ENCODE measurements at regions not wholly inside any gene's neighbourhood (a gene's known extent, or its start where the extent isn't known, plus 50 kb on each side); places are given as distances from the start of the nearest gene placed in this dataset.

- Histone ChIP-seq H4K91ac (ENCODE audit: low read depth, low read length, poor library complexity) (no peak overlapping the region), H2BK120ac (ENCODE audit: low read depth, low read length) (no peak overlapping the region), H3K4me2 (ENCODE audit: insufficient read depth, low read length, poor library complexity, severe bottlenecking) (no peak overlapping the region), H3K4me3 (ENCODE audit: low read length in 2 of 2) (no peak overlapping the region), H3K14ac (ENCODE audit: low read length) (no peak overlapping the region), H2BK12ac (ENCODE audit: low read length) (no peak overlapping the region), H3K4ac (ENCODE audit: low read length) (no peak overlapping the region), H2BK15ac (ENCODE audit: low read length) (no peak overlapping the region), H4K8ac (ENCODE audit: low read depth, low read length) (no peak overlapping the region), H3K23ac (ENCODE audit: low read depth, low read length, poor library complexity) (no peak overlapping the region), H3K9me3 (replicated peaks in 1 of 2; ENCODE audit: control insufficient read depth in 2 of 2, insufficient read depth in 1 of 2, low read depth in 1 of 2, low read length in 2 of 2) (no peaks in the 10 kb centered on the region), H2BK5ac (ENCODE audit: low read length) (no peak overlapping the region), H3K79me1 (ENCODE audit: low read depth, low read length) (no peaks in the 10 kb centered on the region), H3K27ac (replicated peaks; ENCODE audit: low read length) (no peak overlapping the region), H3K27me3 (ENCODE audit: control insufficient read depth in 3 of 3, insufficient read depth in 3 of 3, low read depth in 1 of 3, low read length in 3 of 3) (no peaks in the 10 kb centered on the region), H3K9ac (ENCODE audit: low read depth, low read length, poor library complexity) (no peak overlapping the region), H3K18ac (ENCODE audit: low read length) (no peak overlapping the region), H2AK5ac (ENCODE audit: low read depth, low read length) (no peak overlapping the region), H3K4me1 (ENCODE audit: control insufficient read depth in 2 of 2, insufficient read depth in 1 of 2, low read depth in 1 of 2, low read length in 2 of 2) (peaks cover 0 to 13% of the 10 kb centered on the region in 2 donors), H3K36me3 (replicated peaks in 1 of 2; ENCODE audit: control insufficient read depth in 2 of 2, insufficient read depth in 2 of 2, low read length in 2 of 2) (no peaks in the 10 kb centered on the region), H2AFZ (ENCODE audit: low read length) (no peak overlapping the region)
- no CpG with 5 or more reads among the region's 2 CpGs for WGBS, 2 donors (ENCODE audit: extremely low coverage in 2 of 2, insufficient read length in 2 of 2, insufficient replicate concordance in 1 of 2)
- no peak for DNase-seq (ENCODE audit: low spot score)
These were observed 311.1 kb upstream of the MAF start for GRCh38 chr16:79911660-79912059.

GRCh38 chr16:79909571-79909970 lies 309.0 kb upstream of the MAF start:
- Histone ChIP-seq H2AFZ (ENCODE audit: low read length) (peak overlapping the region; percentile 46), H2AK5ac (ENCODE audit: low read depth, low read length) (no peak overlapping the region), H3K9ac (ENCODE audit: low read depth, low read length, poor library complexity) (no peak overlapping the region), H2BK12ac (ENCODE audit: low read length) (no peak overlapping the region), H2BK120ac (ENCODE audit: low read depth, low read length) (no peak overlapping the region), H3K27me3 (ENCODE audit: control insufficient read depth in 3 of 3, insufficient read depth in 3 of 3, low read depth in 1 of 3, low read length in 3 of 3) (no peaks in the 10 kb centered on the region), H2BK5ac (ENCODE audit: low read length) (no peak overlapping the region), H3K4me3 (ENCODE audit: low read length in 2 of 2) (no peak overlapping the region), H3K79me1 (ENCODE audit: low read depth, low read length) (no peaks in the 10 kb centered on the region), H3K9me3 (replicated peaks in 1 of 2; ENCODE audit: control insufficient read depth in 2 of 2, insufficient read depth in 1 of 2, low read depth in 1 of 2, low read length in 2 of 2) (no peaks in the 10 kb centered on the region), H3K18ac (ENCODE audit: low read length) (no peak overlapping the region), H3K36me3 (replicated peaks in 1 of 2; ENCODE audit: control insufficient read depth in 2 of 2, insufficient read depth in 2 of 2, low read length in 2 of 2) (no peaks in the 10 kb centered on the region), H3K4me1 (ENCODE audit: control insufficient read depth in 2 of 2, insufficient read depth in 1 of 2, low read depth in 1 of 2, low read length in 2 of 2) (peaks cover 0 to 13% of the 10 kb centered on the region in 2 donors), H3K4ac (ENCODE audit: low read length) (no peak overlapping the region), H2BK15ac (ENCODE audit: low read length) (no peak overlapping the region), H4K91ac (ENCODE audit: low read depth, low read length, poor library complexity) (no peak overlapping the region), H3K4me2 (ENCODE audit: insufficient read depth, low read length, poor library complexity, severe bottlenecking) (no peak overlapping the region), H3K14ac (ENCODE audit: low read length) (no peak overlapping the region), H4K8ac (ENCODE audit: low read depth, low read length) (no peak overlapping the region), H3K27ac (replicated peaks; ENCODE audit: low read length) (no peak overlapping the region), H3K23ac (ENCODE audit: low read depth, low read length, poor library complexity) (no peak overlapping the region)
- no peak for DNase-seq (ENCODE audit: low spot score)
- WGBS, 2 donors (ENCODE audit: extremely low coverage in 2 of 2, insufficient read length in 2 of 2, insufficient replicate concordance in 1 of 2) = no CpG with 5 or more reads among the region's 7 CpGs

- Histone ChIP-seq H3K4me1 (ENCODE audit: control insufficient read depth in 2 of 2, insufficient read depth in 1 of 2, low read depth in 1 of 2, low read length in 2 of 2) (peaks cover 0 to 4% of the 10 kb centered on the region in 2 donors), H3K14ac (ENCODE audit: low read length) (no peak overlapping the region), H4K8ac (ENCODE audit: low read depth, low read length) (no peak overlapping the region), H3K27me3 (ENCODE audit: control insufficient read depth in 3 of 3, insufficient read depth in 3 of 3, low read depth in 1 of 3, low read length in 3 of 3) (no peaks in the 10 kb centered on the region), H3K4me2 (ENCODE audit: insufficient read depth, low read length, poor library complexity, severe bottlenecking) (no peak overlapping the region), H3K23ac (ENCODE audit: low read depth, low read length, poor library complexity) (no peak overlapping the region), H2BK15ac (ENCODE audit: low read length) (no peak overlapping the region), H3K79me1 (ENCODE audit: low read depth, low read length) (no peaks in the 10 kb centered on the region), H3K18ac (ENCODE audit: low read length) (no peak overlapping the region), H2AK5ac (ENCODE audit: low read depth, low read length) (no peak overlapping the region), H3K9me3 (replicated peaks in 1 of 2; ENCODE audit: control insufficient read depth in 2 of 2, insufficient read depth in 1 of 2, low read depth in 1 of 2, low read length in 2 of 2) (no peaks in the 10 kb centered on the region), H2BK5ac (ENCODE audit: low read length) (no peak overlapping the region), H2BK12ac (ENCODE audit: low read length) (no peak overlapping the region), H4K91ac (ENCODE audit: low read depth, low read length, poor library complexity) (no peak overlapping the region), H3K4me3 (ENCODE audit: low read length in 2 of 2) (no peak overlapping the region), H3K4ac (ENCODE audit: low read length) (no peak overlapping the region), H2AFZ (ENCODE audit: low read length) (no peak overlapping the region), H2BK120ac (ENCODE audit: low read depth, low read length) (no peak overlapping the region), H3K9ac (ENCODE audit: low read depth, low read length, poor library complexity) (no peak overlapping the region), H3K36me3 (replicated peaks in 1 of 2; ENCODE audit: control insufficient read depth in 2 of 2, insufficient read depth in 2 of 2, low read length in 2 of 2) (no peaks in the 10 kb centered on the region), H3K27ac (replicated peaks; ENCODE audit: low read length) (no peak overlapping the region)
- WGBS, 2 donors (ENCODE audit: extremely low coverage in 2 of 2, insufficient read length in 2 of 2, insufficient replicate concordance in 1 of 2) = no CpG with 5 or more reads among the region's 1 CpG
- DNase-seq (ENCODE audit: low spot score) = no peak
These were observed 302.9 kb upstream of the MAF start for GRCh38 chr16:79903471-79903870.

GRCh38 chr16:79902351-79902750 lies 301.8 kb upstream of the MAF start:
- Histone ChIP-seq H3K9me3 (replicated peaks in 1 of 2; ENCODE audit: control insufficient read depth in 2 of 2, insufficient read depth in 1 of 2, low read depth in 1 of 2, low read length in 2 of 2) (no peaks in the 10 kb centered on the region), H3K4me3 (ENCODE audit: low read length in 2 of 2) (no peak overlapping the region), H2BK120ac (ENCODE audit: low read depth, low read length) (no peak overlapping the region), H3K79me1 (ENCODE audit: low read depth, low read length) (no peaks in the 10 kb centered on the region), H4K91ac (ENCODE audit: low read depth, low read length, poor library complexity) (no peak overlapping the region), H2AK5ac (ENCODE audit: low read depth, low read length) (no peak overlapping the region), H3K18ac (ENCODE audit: low read length) (no peak overlapping the region), H2BK12ac (ENCODE audit: low read length) (no peak overlapping the region), H3K14ac (ENCODE audit: low read length) (no peak overlapping the region), H2BK5ac (ENCODE audit: low read length) (no peak overlapping the region), H4K8ac (ENCODE audit: low read depth, low read length) (no peak overlapping the region), H3K4me1 (ENCODE audit: control insufficient read depth in 2 of 2, insufficient read depth in 1 of 2, low read depth in 1 of 2, low read length in 2 of 2) (peaks cover 0 to 4% of the 10 kb centered on the region in 2 donors), H3K4me2 (ENCODE audit: insufficient read depth, low read length, poor library complexity, severe bottlenecking) (no peak overlapping the region), H2AFZ (ENCODE audit: low read length) (no peak overlapping the region), H3K27me3 (ENCODE audit: control insufficient read depth in 3 of 3, insufficient read depth in 3 of 3, low read depth in 1 of 3, low read length in 3 of 3) (no peaks in the 10 kb centered on the region), H3K27ac (replicated peaks; ENCODE audit: low read length) (no peak overlapping the region), H3K9ac (ENCODE audit: low read depth, low read length, poor library complexity) (no peak overlapping the region), H2BK15ac (ENCODE audit: low read length) (no peak overlapping the region), H3K23ac (ENCODE audit: low read depth, low read length, poor library complexity) (no peak overlapping the region), H3K4ac (ENCODE audit: low read length) (no peak overlapping the region), H3K36me3 (replicated peaks in 1 of 2; ENCODE audit: control insufficient read depth in 2 of 2, insufficient read depth in 2 of 2, low read length in 2 of 2) (no peaks in the 10 kb centered on the region)
- DNase-seq (ENCODE audit: low spot score) = no peak
- no CpG with 5 or more reads among the region's 4 CpGs for WGBS, 2 donors (ENCODE audit: extremely low coverage in 2 of 2, insufficient read length in 2 of 2, insufficient replicate concordance in 1 of 2)

All from neuronal stem cell (in vitro differentiated cells).